Uterus (tissue), 2 donors: ENCODE measurements at regions not wholly inside any gene's neighbourhood (a gene's known extent, or its start where the extent isn't known, plus 50 kb on each side); places are given as distances from the start of the nearest gene placed in this dataset.

Experiments
- CTCF ChIP-seq, 4 experiments: fragments of 200-600 bp in 2 of 4; fragments of 450-650 bp in 2 of 4; sonication (generic) in 2 of 4; IDR thresholded peaks; one replicate each; pipeline ENCODE4 v1.5.1; 2016 to 2019; ENCODE audit warnings: antibody characterized with exemption in 4 of 4, mild to moderate bottlenecking in 2 of 4, moderate library complexity in 1 of 4
- POLR2A ChIP-seq, 2 donors: fragments of 450-650 bp; IDR thresholded peaks; one replicate each; pipeline ENCODE4 v1.6.1; 2016; ENCODE audit warnings: antibody characterized with exemption in 2 of 2, mild to moderate bottlenecking in 1 of 2, moderate library complexity in 1 of 2

DNA sequence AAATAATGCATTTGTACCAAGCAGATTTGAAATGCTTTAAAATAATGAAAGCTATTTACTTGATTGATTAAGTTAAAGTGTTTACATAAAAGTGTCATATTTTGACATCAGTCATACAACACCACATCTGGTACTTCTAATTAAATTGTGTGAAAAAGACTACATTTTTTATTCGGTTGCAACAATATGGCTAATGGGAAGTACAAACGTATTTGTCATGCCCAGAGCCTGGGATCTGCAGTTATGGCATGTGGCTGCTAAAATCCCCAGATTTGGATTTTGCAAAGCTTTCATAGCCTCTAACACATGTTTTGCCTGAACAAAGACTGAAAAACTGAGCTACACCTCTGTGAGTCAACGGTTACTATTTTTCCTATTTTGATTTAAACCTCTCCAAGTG is 66.6 kb downstream of the LLPH start:
- no peak for TF ChIP-seq CTCF (IDR thresholded peaks at IDR 0.05)
- TF ChIP-seq POLR2A (IDR thresholded peaks at IDR 0.05), result no peak
